GM18951 (cell line): ENCODE measurements at regions not wholly inside any gene's neighbourhood (a gene's known extent, or its start where the extent isn't known, plus 50 kb on each side); places are given as distances from the start of the nearest gene placed in this dataset.

Experiments used
- POLR2A ChIP-seq: IDR thresholded peaks from 4 replicates; pipeline ENCODE4 v1.6.1; 2011; ENCODE audit warnings: mild to moderate bottlenecking; ENCODE audit not compliant: insufficient read length, insufficient read depth; ENCODE audit errors: extremely low read depth
- in situ Hi-C: fragments of 300-500 bp; cut with MboI; formaldehyde crosslinking; loops from one replicate; pipeline ENCODE4 v1.12.0; 2022; ENCODE audit warnings: low sequenced_read_pairs, mixed read lengths, inconsistent platforms; ENCODE audit not compliant: unreplicated experiment

DNA sequence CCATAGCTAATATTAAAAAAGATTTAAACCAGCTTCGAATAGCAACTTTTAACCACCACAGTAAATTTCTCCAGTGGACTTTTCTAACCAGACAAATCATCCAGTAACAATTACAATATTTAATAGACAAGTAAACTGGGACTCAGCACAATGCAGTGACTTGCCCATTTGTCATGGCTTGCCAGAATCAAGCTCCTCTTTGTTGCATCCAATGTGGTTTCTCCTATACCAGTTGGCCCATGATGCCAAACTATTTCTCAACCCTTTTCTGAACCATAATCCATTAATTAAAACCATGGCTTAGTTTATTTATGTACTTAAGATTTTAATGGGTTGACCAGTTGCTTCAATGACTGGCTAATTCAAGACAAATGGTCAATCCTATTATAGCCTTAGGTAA, 64.4 kb downstream of the DIO2 start:
- TF ChIP-seq POLR2A: no peak
- in situ Hi-C loops: no loop called here

DNA sequence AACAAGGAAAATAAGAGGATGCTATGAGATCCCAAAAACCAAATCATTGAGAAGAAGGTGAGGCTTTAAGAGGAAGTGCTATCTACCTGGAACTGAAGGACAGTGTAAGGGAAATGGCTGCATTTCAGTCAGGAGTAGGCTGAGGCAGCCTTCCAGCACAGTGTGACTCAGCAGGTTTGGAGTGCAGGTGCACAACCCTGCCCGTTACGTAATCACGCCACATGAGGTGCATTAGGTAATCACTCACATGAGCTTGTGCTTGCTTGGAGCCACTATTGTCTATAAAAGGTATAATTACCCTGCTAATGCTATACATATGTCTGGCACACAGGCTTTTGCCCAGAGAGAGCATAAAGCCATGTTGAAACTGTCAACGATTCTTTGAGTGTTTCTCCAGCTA, 74.9 kb downstream of the DIO2 start:
- no peak for TF ChIP-seq POLR2A

DNA sequence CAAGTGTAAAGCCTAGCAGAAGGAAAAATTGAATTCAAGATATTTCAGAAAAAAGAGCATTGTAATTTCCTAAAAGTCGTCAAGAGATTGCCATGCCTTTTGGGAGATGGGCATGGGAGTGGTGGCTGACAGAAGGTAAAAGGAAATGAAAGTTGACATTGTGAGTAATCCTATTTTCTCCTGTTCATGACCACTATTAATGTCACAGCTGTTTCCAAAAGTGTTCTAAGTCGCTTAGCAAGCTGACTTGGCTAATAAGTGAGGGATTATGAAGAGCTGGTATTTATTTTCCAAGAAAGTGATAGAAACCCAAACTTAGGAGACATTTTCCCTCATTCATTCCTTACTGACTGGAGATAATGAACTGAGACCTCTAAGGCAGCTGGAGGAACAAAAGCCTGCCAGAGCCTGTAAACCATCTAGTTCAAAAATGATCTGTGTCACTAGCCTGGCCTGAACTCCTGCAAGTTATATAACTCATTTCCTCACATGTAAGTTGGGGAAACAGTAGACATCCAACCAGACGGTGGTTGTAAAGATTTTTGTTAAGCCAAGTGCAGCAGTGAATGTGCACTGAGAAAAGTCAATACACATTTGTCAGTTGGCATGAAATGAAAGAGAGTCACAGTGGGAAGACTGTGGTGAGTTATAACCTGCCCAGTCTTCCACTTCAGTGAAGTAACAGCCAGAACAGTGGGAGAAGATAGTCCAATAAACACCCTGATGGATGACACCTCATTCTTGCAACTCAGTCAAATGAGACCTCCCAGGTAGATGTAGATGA, 75.8 kb downstream of the DIO2 start:
- in situ Hi-C loops: no loop called here
- TF ChIP-seq POLR2A: no peak

More for the DNA sequence above, 74.9 kb downstream of the DIO2 start:
- in situ Hi-C loops: no loop called here

DNA sequence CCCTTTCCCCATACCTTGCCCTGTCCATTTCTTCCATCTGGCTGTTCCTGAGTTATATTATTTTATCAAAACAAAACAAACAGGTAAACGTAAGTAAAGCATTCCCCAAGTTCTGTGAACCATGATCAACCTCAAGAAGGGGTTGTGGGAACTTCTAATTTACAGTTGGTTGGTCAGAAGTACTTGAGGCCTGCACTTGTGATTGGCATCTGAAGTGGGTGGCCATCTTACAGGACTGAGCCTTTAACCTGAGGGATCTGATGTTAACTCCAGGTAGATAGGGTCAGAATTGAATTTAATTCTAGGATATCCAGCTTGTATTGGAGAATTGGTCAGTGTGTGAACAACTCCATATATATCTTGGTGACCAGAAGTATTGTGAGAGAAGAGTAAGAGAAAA, 77.0 kb downstream of the DIO2 start:
- in situ Hi-C loops: no loop called here

DNA sequence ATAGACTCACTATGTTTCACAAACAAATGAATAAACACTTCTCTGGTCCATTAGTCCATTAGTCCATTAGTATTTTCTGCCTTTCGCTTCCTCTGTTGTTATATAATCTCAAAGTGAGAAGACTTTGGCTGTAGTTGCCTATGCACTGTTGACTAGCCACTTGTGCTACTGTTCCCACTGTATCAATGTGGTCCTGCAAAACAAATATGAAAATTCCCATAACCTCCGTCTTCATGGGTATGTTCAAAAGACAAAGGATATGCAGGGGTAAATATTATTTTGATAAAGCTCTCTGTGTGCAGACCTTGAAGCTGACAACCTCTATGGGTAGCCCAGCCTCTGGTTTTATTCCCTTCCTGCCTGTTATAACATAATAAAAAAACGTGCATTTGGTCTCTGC, 77.8 kb downstream of the DIO2 start:
- no peak for TF ChIP-seq POLR2A
- in situ Hi-C loops: no loop called here

More for the DNA sequence above, 77.0 kb downstream of the DIO2 start:
- TF ChIP-seq POLR2A: no peak

DNA sequence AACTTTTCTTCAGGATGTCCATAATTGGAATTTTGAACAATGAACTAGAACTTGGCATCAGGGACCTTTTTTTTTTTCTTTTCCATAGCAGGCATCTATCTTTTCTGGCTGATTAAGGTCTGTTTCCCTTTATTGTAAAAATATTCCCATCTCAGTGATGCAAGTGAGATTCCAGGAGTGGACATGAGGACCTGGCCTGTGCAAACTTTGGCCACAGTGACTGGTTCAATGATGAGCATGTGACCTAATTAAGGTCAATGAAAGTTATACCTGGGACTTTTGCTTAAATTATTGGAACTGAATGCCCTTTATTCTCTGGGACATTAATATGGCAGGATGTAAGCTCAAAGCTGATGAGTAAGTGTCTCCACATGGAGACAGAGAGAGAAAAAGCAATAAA, 83.8 kb downstream of the DIO2 start:
- no peak for TF ChIP-seq POLR2A
- in situ Hi-C loops: no loop called here

DNA sequence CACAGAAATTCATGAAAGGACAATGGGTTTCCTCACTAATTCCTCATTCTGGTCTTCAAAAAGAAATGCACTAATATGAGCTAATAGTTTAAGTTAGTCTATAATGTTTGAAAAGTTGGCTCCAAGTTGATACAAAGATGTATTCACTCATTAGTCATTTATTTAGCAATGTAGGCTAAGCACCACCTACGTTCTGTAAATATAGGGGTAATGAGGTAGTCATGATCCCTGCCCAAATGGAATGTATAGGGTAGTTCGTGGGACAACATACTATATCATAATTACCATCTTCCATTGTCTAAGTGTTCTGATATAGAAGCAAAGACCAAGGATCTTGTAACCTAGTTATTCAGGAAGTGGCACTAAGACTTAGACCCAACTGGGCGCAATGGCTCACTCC, 86.5 kb downstream of the DIO2 start:
- no peak for TF ChIP-seq POLR2A
- in situ Hi-C loops: no loop called here

DNA sequence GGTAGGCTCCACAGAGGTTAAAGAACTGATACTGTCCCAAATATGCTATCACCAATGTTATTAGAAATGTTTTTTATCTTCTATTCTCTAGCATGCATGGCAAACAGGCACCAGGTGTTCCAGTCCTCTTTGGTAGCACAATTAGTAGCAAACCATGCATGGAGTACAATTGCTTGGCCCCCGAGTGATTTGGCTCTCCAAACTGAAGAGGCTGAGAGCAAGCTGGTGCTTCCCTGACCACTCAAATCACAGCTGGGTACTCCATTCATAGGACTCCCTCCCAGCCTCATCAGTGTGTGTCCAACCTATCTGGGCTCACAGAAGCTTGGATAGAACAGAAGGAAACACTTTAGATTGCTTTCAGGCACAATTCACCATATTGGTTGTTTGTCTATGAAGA, 93.4 kb downstream of the DIO2 start:
- TF ChIP-seq POLR2A: no peak
- in situ Hi-C loops: no loop called here

DNA sequence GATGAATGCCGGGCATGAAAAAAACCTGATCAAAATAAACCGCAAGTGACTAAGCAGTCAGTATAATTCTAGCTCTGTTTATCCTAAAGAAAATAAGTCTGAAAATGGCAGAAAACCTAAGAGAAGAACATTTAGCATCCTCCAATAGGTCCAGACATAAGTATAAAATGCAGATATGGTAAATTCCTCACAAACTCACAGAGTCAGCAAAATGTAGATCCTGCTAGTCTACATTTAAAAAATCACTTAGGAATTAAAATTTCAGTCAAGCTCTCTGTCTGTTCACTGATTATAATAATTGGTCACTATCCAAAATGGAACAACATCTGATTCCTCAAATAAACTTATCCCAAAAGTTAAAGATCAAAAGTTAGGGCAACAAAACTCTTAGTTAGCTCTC, 95.1 kb downstream of the DIO2 start:
- TF ChIP-seq POLR2A: no peak
- in situ Hi-C loops: no loop called here

DNA sequence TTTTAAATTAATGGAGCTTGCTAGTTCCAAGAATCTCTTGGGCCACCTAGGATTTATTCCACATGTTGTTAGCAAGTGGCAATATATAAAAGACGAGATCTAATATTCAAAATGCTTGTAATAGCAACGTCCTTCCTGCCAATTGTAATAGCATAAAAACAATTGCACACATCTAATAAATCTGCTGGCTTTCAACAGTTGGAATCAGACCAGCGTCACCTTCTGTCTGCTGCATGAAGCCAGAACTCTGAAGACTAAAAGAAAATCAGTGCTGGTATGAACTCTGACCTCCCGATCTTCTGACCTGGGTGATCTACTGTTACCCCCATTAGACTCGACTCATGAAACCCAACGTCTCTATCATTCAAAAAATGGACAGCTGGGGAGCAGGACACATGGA, 100.6 kb downstream of the DIO2 start:
- TF ChIP-seq POLR2A: no peak

DNA sequence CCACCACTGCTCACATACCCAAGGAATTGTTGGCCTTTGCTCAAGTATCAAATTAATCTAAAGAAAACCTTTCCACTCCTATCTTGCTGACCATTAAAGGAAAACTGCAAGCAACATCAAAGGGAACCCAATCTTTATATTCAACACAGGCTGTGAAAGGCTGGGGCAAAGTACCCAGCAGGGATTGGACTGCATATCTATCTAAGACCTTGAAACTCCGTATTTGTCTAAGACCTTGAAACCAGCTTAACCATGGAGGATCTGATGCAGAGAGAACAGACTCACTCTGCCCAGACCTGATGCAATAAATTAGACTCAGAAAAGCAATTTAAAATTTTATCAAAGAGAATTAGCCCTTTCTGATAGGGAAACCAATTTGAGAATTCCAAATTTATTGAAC, 102.2 kb downstream of the DIO2 start:
- no peak for TF ChIP-seq POLR2A
- in situ Hi-C loops: no loop called here

More for the DNA sequence above, 100.6 kb downstream of the DIO2 start:
- in situ Hi-C loops: no loop called here

DNA sequence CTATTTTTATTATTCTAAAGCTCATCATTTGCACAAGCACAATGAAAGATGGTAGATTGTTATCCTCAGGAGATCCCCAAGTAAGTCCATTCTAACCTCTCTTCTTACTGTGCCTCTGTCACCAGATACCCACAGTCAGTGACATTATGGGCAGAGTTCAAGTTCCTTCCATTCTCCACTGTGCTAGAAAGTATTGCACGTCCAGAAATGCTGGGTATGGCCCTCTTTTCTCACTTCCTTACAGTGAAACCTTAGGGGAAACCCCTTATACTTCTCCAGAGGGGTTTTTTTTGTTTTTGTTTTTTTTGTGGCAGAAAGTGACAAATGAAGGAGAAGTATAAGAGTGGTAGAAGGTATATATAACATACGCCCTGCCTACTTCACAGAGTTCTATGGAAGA, 102.9 kb downstream of the DIO2 start:
- no peak for TF ChIP-seq POLR2A
- in situ Hi-C loops: no loop called here

DNA sequence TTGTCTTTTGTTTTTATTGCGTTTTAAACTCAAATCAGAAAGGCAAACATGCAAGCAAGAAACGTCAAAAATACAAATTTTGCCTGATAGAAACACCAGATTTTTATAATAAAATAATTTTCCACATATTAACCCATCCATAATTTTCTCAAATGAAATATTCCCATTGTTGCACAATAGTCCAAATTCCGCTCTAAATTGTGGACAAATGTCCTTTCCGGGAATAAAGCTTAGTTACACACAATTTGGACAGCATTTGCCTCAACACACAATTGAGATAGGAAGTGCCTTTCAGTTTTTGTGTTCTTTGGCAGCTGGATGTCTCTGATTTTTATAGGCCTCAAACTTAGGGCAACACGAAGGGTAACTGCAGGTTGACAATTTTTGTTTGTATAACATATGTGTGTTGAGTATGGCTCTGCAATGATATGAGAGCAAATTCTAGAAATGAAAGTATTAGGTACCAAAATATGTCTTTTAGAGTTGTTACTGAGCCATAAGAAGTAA, 105.8 kb downstream of the DIO2 start:
- in situ Hi-C loops: no loop called here
- TF ChIP-seq POLR2A: no peak

DNA sequence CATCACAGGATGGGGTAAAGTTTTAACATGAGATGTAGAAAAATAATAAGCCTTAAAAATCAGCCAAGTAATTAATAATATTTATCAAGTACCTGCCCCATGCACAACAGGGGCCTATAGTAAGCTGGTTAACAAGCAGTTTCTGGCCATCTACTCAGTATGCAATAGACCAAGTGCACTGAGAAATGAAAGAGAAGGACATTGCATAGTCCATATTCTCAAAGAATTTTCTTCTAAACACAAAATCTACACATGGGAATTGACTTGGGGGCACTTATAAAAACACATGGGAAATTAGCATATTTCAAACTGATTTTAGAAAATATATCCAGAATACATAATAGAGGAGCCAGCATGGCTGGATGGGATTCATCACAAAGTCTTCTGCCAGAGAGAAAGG, 109.5 kb downstream of the DIO2 start:
- in situ Hi-C loops: no loop called here
- TF ChIP-seq POLR2A: no peak
